Activated T-helper 1 cell treated with anti-CD3 and anti-CD28 coated beads, Interleukin-2, amount 50 U/mL, for 16 hours (primary cell): ENCODE measurements at regions not wholly inside any gene's neighbourhood (a gene's known extent, or its start where the extent isn't known, plus 50 kb on each side); places are given as distances from the start of the nearest gene placed in this dataset.

ENCODE experiments used
- DNase-seq, 2 donors: peaks; one replicate each; pipeline ENCODE4 v3.0.0-alpha.2; 2020; ENCODE audit warnings: low read depth in 1 of 2, low spot score in 1 of 2

- no peak for DNase-seq
Observed at GRCh38 chr1:229760478-229760996, 134.5 kb downstream of the URB2 start.

DNA sequence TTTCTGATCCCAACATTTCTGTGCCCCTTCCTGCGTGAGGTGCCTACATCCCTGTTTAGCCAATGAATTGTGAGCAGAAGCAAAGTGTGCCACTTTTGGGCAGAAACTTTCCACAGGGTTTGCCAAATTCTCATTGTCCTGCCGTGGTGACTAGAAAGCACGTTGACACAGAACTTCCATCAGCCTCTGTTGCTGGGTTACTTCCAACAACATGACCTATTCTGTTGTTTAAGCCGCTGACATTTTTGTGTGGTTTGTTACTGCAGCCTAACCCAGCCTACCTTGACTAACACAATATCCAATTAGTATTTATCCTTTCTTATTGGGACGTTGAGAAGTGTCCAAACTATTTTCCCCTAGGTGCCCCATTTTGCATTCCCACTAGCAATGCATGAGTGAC, 136.8 kb downstream of the URB2 start:
- DNase-seq = no peak

DNA sequence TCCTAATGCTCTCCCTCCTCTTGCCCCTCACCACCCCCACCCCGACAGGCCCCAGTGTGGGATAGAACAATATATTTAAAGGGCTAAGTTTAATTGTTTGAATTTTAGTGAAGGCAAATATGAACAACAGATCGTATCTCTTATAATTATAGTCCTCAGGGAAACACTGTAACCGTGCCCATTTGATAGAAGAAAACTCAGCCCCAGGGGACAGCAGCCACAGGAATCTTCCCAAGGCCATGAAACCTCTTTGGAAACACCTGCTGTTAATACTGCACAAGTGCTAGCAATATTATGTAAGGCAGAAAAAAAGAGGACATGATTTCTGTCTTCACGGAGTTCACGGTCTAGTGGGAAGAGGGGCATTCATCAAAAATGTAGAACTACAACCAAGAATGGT, 142.2 kb downstream of the URB2 start:
- DNase-seq = no peak

DNA sequence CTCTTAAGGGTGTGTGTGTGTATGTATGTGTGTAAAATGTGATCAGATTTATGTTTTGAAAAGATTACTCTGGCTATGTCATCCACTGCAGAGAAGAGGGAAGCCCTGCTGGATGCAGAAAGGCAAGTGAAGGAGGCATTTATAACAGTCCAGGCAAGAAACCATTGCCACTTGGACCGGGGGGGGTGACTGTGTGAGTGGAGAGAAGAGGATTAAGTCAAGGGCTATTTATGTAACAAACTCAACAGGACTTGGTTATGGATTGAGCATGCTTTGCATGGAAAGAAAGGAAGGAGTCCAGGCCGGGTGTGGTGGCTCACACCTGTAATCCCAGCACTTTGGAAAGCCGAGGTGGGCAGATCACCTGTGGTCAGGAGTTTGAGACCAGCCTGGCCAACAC, 143.0 kb downstream of the URB2 start:
- no peak for DNase-seq

DNA sequence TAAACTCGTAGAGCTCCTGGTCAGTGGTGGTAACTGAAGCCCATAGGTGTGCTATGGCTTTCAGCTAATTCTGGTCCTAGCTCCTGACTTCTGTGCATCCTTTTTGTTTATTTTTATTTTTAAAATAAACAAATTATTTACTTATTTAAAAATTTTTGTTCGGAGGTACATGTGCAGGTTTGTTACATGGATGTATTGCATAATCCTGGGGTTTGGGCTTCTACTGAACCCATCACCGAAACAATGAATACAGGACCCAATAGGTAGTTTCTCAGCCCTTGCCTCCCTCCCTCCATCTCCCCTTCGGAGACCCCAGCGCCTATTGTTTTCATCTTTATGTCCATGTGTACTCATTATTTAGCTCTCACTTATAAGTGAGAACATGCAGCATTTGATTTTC, 143.8 kb downstream of the URB2 start:
- DNase-seq = no peak

DNA sequence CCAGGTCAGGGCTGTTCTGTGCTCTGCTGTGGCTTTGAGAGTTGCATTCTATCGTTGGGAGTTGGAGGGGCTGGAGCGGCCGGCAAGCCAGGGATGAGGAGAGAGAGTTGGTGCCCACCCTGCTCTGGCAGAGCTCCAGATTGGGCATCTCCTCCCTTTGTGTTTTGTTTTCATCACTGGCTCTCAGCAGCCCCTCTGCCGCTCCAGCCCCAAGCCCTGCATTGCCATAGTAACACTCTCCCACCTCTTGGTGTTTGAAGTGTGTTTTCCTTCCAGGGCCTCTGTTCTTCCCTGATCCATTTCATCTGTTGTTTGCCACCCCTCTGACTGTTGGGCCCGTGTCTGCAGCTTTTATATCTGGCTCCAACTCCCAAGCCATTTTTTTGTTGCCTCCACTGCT, 152.7 kb downstream of the URB2 start:
- DNase-seq = no peak

DNA sequence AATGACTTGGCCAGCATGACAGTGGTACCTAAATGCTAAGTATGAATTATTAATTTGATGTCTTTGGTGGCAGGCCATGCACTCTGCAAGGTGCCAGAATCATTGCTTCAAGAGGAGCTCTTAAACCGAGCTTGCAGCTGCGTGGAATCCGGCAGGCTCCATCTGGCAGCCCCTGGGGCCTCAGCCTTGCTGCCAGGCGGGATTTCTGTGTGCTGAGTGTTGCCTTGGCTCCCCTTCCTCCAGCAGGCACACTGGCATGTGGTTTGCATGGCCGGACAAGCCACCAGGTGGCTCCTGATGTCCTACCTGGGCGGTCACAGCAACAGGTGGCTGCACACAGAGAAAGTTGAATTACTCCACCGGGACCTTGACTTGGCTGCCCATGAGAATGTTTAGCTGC, 155.4 kb downstream of the URB2 start:
- DNase-seq = no peak

- no peak for DNase-seq
Observed at GRCh38 chr1:229782469-229782868, 156.4 kb downstream of the URB2 start.

- no peak for DNase-seq
Observed at GRCh38 chr1:229784834-229785233, 158.8 kb downstream of the URB2 start.

GRCh38 chr1:229786974-229787610, 161.0 kb downstream of the URB2 start:
- no peak for DNase-seq

DNA sequence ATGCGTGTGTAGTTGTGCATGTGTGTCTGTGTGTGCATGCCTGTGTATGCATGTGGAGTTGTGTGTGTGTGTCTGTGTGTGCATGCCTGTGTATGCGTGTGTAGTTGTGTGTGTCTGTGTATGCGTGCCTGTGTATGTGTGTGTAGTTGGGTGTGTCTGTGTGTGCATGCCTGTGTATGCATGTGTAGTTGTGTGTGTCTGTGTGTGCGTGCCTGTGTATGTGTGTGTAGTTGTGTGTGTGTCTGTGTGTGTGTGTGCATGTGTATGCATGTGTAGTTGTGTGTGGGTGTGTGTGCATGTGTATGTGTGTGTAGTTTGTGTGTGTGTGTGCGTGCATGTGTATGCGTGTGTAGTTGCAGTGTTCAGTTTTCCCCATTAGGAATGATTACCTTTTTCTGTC, 162.0 kb downstream of the URB2 start:
- no peak for DNase-seq

- no peak for DNase-seq
Observed at GRCh38 chr1:229792012-229792975, 166.2 kb downstream of the URB2 start.

- no peak for DNase-seq
Observed at GRCh38 chr1:229793488-229793887, 167.4 kb downstream of the URB2 start.

- no peak for DNase-seq
Observed at GRCh38 chr1:229798558-229798957, 172.5 kb downstream of the URB2 start.

DNA sequence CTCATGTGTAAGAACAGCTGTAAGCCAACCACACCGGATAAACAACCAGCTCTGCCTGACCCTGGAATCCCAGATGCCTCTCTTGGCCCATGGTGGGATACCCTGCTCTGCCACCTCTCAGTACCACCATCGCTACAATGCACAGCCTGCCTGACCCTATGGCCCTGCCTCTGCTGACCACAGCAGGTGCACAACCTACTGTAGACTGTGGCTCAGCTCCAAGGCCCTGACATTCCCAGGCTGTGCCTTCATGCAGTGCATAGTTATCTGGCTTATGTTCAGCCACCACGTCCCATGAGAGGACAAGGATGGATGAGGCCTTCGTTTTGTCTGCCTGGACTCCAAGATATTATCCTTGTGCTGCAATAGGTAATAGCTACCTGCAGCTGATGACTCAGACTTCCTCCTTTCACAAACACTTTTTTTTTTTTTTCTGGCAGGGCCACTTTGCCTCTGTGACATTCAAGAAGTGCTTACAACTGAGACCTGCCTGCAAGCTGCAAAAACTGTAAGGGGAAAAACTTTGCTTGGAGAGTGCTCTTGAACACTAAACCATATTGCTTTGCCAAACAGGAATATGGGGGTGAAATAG, 177.7 kb downstream of the URB2 start:
- DNase-seq = no peak

DNA sequence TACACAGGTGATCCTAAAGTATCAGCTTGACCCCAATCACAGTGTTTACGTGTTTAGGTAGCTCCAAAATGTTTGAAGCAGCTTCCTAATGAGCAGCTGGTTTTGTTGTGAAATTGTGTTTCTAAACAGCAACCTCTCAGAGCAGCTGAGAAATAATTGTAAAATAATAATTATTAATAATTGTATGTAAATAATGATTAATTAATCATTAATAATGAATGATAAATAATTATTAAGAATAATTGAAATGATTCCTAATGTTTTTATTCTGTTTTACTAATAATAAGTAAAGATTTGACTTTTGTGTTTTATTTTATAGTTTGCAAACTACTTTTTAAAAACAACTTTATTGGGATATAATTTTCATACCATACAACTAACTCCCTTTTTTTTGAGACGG, 182.2 kb downstream of the URB2 start:
- DNase-seq = no peak

- DNase-seq = no peak
Observed at GRCh38 chr1:229810140-229810539, 184.1 kb downstream of the URB2 start.

- DNase-seq = no peak
Observed at GRCh38 chr1:229810961-229811360, 184.9 kb downstream of the URB2 start.

DNA sequence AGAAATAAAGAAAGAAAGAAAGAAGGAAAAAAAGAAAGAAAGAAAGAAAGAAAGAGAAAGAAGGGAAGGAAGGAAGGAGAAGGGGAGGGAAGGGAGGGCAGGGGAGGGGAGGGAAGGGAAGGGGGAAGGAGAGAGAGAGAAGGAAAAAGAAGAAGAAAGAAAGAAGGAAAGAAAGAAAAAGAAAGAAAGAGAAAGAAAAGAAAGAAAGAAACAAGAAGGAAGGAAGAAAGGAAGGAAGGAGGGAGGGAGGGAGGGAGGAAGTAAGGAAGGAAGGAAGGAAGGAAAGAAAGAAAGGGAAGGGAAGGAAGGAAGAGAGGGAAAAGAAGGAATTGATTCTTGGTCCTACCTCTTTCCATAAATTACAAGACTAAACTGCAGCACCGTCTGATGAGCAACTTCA, 186.1 kb downstream of the URB2 start:
- no peak for DNase-seq

GRCh38 chr1:229812693-229813092, 186.6 kb downstream of the URB2 start:
- no peak for DNase-seq

- DNase-seq = no peak
Observed at GRCh38 chr1:229815076-229815475, 189.0 kb downstream of the URB2 start.

GRCh38 chr1:229815961-229816360, 189.9 kb downstream of the URB2 start:
- no peak for DNase-seq
